Kidney epithelial cell (primary cell): ENCODE measurements at regions not wholly inside any gene's neighbourhood (a gene's known extent, or its start where the extent isn't known, plus 50 kb on each side); places are given as distances from the start of the nearest gene placed in this dataset.

ENCODE experiments used
- DNase-seq: peaks from one replicate; pipeline ENCODE4 v3.0.0-alpha.2; 2010; ENCODE audit warnings: low read depth
- H3K27me3 ChIP-seq: 2 replicates; pipeline ENCODE4 v1.6.0; 2011; ENCODE audit warnings: low read length; ENCODE audit not compliant: control insufficient read depth, insufficient read depth
- H3K36me3 ChIP-seq: 2 replicates; pipeline ENCODE4 v1.5.1; 2011; ENCODE audit warnings: low read length; ENCODE audit not compliant: control insufficient read depth, insufficient read depth
- H3K4me3 ChIP-seq: 2 replicates; pipeline ENCODE4 v1.5.1; 2011; ENCODE audit warnings: low read depth, mild to moderate bottlenecking, control low read depth, low read length
- TF ChIP-seq, protein P1 (sequence below): IDR thresholded peaks from 2 replicates; pipeline ENCODE4 v1.5.1; 2011; ENCODE audit warnings: mild to moderate bottlenecking, moderate library complexity, low read length, control low read depth, inconsistent platforms; ENCODE audit not compliant: insufficient read depth, poor library complexity, severe bottlenecking

DNA sequence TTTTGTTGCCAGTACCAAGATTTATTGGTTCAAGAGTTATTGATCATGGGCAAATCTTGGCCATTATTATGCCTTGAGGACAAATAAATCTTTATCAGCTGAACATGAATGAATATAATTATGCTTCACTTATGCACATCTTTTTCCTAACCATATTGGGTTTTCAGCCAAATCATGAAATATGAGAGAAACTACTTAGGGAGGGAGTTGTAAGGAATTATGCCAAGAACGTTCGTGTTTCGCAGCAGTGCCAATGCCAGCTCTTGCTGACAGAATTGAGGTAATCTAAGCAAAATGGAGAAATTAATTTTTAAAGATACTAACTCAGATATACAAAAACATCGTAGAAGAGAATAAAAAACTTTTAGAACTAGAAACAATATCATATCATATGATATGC is 301.1 kb upstream of the SASH1 start:
- no peaks in the 10 kb centered on the region for H3K36me3 ChIP-seq
- H3K27me3 ChIP-seq = no peaks in the 10 kb centered on the region
- DNase-seq = no peak
- TF ChIP-seq, protein P1, sequence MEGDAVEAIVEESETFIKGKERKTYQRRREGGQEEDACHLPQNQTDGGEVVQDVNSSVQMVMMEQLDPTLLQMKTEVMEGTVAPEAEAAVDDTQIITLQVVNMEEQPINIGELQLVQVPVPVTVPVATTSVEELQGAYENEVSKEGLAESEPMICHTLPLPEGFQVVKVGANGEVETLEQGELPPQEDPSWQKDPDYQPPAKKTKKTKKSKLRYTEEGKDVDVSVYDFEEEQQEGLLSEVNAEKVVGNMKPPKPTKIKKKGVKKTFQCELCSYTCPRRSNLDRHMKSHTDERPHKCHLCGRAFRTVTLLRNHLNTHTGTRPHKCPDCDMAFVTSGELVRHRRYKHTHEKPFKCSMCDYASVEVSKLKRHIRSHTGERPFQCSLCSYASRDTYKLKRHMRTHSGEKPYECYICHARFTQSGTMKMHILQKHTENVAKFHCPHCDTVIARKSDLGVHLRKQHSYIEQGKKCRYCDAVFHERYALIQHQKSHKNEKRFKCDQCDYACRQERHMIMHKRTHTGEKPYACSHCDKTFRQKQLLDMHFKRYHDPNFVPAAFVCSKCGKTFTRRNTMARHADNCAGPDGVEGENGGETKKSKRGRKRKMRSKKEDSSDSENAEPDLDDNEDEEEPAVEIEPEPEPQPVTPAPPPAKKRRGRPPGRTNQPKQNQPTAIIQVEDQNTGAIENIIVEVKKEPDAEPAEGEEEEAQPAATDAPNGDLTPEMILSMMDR = no peak
- no peak overlapping the region for H3K4me3 ChIP-seq

DNA sequence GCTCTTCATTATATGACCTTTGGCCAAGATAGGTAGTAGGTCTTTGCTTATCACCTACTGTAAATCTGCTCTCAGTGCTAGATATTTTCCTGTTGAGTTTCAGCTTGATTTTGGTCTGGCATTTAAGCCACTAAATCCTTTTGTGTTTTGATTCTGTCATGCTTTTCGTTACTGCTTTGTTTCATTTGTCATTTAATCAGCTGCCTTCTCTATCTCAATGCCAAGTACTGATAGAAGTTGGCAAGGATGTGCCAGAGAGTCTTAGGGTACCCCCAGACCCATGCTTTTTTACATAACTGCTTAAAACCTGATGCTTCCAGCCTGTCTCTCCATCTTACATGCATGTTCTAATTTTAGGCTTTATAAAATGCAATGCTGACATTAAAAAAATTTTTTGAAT is 300.1 kb upstream of the SASH1 start:
- DNase-seq = no peak
- H3K36me3 ChIP-seq = no peaks in the 10 kb centered on the region
- TF ChIP-seq, protein P1 = no peak
- no peak overlapping the region for H3K4me3 ChIP-seq
- H3K27me3 ChIP-seq = no peaks in the 10 kb centered on the region

- Histone ChIP-seq H3K36me3 (no peaks in the 10 kb centered on the region), H3K4me3 (no peak overlapping the region), H3K27me3 (no peaks in the 10 kb centered on the region)
- TF ChIP-seq, protein P1 = no peak
- DNase-seq = no peak
These were observed 298.3 kb upstream of the SASH1 start for GRCh38 chr6:148044261-148044751.

GRCh38 chr6:148044921-148045320 is 297.7 kb upstream of the SASH1 start:
- TF ChIP-seq, protein P1 = no peak
- DNase-seq = no peak

DNA sequence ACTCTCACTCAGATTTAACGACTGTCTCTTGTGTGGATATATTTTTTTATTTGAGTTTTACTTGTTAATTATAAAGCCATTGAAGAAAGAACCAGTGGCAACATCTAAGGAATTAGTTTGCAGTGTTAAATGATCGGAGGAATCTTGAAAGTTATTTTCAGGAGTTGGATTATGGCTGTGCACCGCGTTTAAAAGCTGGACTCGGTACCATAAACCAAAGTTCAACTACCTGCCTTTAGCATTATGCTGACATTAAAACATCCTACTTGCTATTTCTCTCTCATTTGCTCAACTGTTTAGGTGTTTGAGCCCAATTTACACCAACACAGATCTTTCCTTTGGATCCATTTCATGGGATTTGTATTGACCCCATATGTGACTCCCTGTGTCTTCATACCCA is 289.4 kb upstream of the SASH1 start:
- Histone ChIP-seq H3K4me3 (no peak overlapping the region), H3K36me3 (no peaks in the 10 kb centered on the region), H3K27me3 (no peaks in the 10 kb centered on the region)
- TF ChIP-seq, protein P1 = no peak
- DNase-seq = no peak

More at GRCh38 chr6:148044921-148045320, 297.7 kb upstream of the SASH1 start:
- Histone ChIP-seq H3K36me3 (no peaks in the 10 kb centered on the region), H3K4me3 (no peak overlapping the region), H3K27me3 (no peaks in the 10 kb centered on the region)

DNA sequence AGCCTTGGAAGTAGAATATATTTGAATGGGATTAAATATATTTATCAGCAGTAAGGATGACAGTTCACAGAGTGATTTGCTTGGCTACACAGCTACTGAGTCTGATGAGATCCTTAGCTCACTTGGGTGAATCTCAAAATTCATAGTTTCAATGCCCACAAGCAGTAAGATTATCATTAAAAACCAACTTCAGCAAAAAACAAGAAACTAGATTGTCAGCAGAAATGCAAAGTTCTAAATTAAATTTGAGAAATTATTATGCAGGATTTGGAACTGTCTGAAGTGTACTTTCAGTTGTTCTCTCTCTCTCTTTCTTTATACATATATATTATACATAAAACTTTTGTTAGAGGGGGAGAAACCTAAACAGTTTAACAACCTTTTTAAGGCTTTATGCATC is 288.8 kb upstream of the SASH1 start:
- Histone ChIP-seq H3K27me3 (no peaks in the 10 kb centered on the region), H3K4me3 (no peak overlapping the region), H3K36me3 (no peaks in the 10 kb centered on the region)
- no peak for DNase-seq
- TF ChIP-seq, protein P1 = no peak
